Activated T-cell treated with anti-CD3 and anti-CD28 coated beads, Interleukin-2, amount 50 U/mL, for 72 hours (primary cell): ENCODE measurements at regions not wholly inside any gene's neighbourhood (a gene's known extent, or its start where the extent isn't known, plus 50 kb on each side); places are given as distances from the start of the nearest gene placed in this dataset.

Source experiments
- ATAC-seq, 2 donors: fragments of 150-1000 bp; cut with Tn5 transposase; replicated peaks in 1 of 2; 2 replicates each; pipeline ENCODE4 v1.10.0; 2021; ENCODE audit warnings: moderate library complexity in 2 of 2, mild to moderate bottlenecking in 1 of 2
- DNase-seq, 2 donors: peaks; one replicate each; pipeline ENCODE4 v3.0.0; 2021 to 2022; ENCODE audit warnings: mixed read lengths in 1 of 2
- H3K27ac Mint-ChIP-seq: one replicate; pipeline ENCODE4 v1.8.0; 2022; ENCODE audit warnings: mild to moderate bottlenecking, moderate library complexity, mixed read lengths
- H3K27me3 Mint-ChIP-seq: one replicate; pipeline ENCODE4 v1.8.0; 2022; ENCODE audit warnings: low read depth, mixed read lengths
- H3K36me3 Mint-ChIP-seq, 2 donors: one replicate each; pipeline ENCODE4 v1.8.0; 2022; ENCODE audit warnings: mixed read lengths in 2 of 2, mild to moderate bottlenecking in 1 of 2; ENCODE audit not compliant: insufficient read depth in 2 of 2
- H3K4me1 Mint-ChIP-seq: one replicate; pipeline ENCODE4 v1.8.0; 2022; ENCODE audit warnings: low read depth, mixed read lengths
- H3K4me3 Mint-ChIP-seq, 2 donors: one replicate each; pipeline ENCODE4 v1.8.0; 2022; ENCODE audit warnings: mild to moderate bottlenecking in 2 of 2, mixed read lengths in 2 of 2, moderate library complexity in 2 of 2
- H3K9me3 Mint-ChIP-seq, 2 donors: one replicate each; pipeline ENCODE4 v1.8.0; 2022; ENCODE audit warnings: mixed read lengths in 2 of 2

- ATAC-seq (no peak), DNase-seq (no peak)
- Mint-ChIP-seq H3K27ac (no peak overlapping the region), H3K36me3 (no peaks in the 10 kb centered on the region), H3K4me1 (peaks cover 30% of the 10 kb centered on the region), H3K4me3 (no peak overlapping the region), H3K27me3 (peaks cover 26% of the 10 kb centered on the region), H3K9me3 (peaks cover 0 to 2% of the 10 kb centered on the region in 2 donors)
These were observed 99.6 kb upstream of the SCG2 start for GRCh38 chr2:223701761-223702160.

- ATAC-seq (no peak), DNase-seq (no peak)
- no peak overlapping the region for H3K4me3 Mint-ChIP-seq
- peaks cover 0 to 2% of the 10 kb centered on the region in 2 donors for H3K9me3 Mint-ChIP-seq
- H3K27me3 Mint-ChIP-seq: peaks cover 39% of the 10 kb centered on the region
- H3K36me3 Mint-ChIP-seq: no peaks in the 10 kb centered on the region
- peaks cover 32% of the 10 kb centered on the region for H3K4me1 Mint-ChIP-seq
- no peak overlapping the region for H3K27ac Mint-ChIP-seq
These were observed 98.1 kb upstream of the SCG2 start for GRCh38 chr2:223700221-223700620.

GRCh38 chr2:223697892-223698645 lies 95.9 kb upstream of the SCG2 start:
- Mint-ChIP-seq H3K4me1 (peaks cover 32% of the 10 kb centered on the region), H3K4me3 (no peak overlapping the region), H3K36me3 (no peaks in the 10 kb centered on the region), H3K27ac (no peak overlapping the region), H3K27me3 (peaks cover 33% of the 10 kb centered on the region), H3K9me3 (peaks cover 0 to 2% of the 10 kb centered on the region in 2 donors)
- DNase-seq: no peak
- no peak for ATAC-seq

- Mint-ChIP-seq H3K27ac (no peak overlapping the region), H3K36me3 (no peaks in the 10 kb centered on the region), H3K4me1 (peaks cover 32% of the 10 kb centered on the region), H3K9me3 (peaks cover 0 to 2% of the 10 kb centered on the region in 2 donors), H3K27me3 (peaks cover 27% of the 10 kb centered on the region), H3K4me3 (no peak overlapping the region)
- no peak for ATAC-seq
- no peak for DNase-seq
These were observed 95.2 kb upstream of the SCG2 start for GRCh38 chr2:223697316-223697891.

- Mint-ChIP-seq H3K27ac (no peak overlapping the region), H3K4me1 (peaks cover 32% of the 10 kb centered on the region), H3K9me3 (peaks cover 0 to 2% of the 10 kb centered on the region in 2 donors), H3K27me3 (peaks cover 32% of the 10 kb centered on the region), H3K4me3 (no peak overlapping the region), H3K36me3 (no peaks in the 10 kb centered on the region)
- peak; percentile 50 to 66 for ATAC-seq
- no peak for DNase-seq
These were observed 94.6 kb upstream of the SCG2 start for GRCh38 chr2:223696719-223697118.

GRCh38 chr2:223692191-223692947 lies 90.2 kb upstream of the SCG2 start:
- ATAC-seq (no peak), DNase-seq (no peak)
- Mint-ChIP-seq H3K27ac (no peak overlapping the region), H3K9me3 (no peaks in the 10 kb centered on the region), H3K36me3 (no peaks in the 10 kb centered on the region), H3K4me1 (peaks cover 6% of the 10 kb centered on the region), H3K4me3 (no peak overlapping the region), H3K27me3 (peaks cover 25% of the 10 kb centered on the region)

GRCh38 chr2:223688094-223688835 lies 86.1 kb upstream of the SCG2 start:
- H3K4me3 Mint-ChIP-seq: no peak overlapping the region
- H3K27me3 Mint-ChIP-seq: peaks cover 12% of the 10 kb centered on the region
- ATAC-seq: no peak
- no peaks in the 10 kb centered on the region for H3K36me3 Mint-ChIP-seq
- DNase-seq: no peak
- no peaks in the 10 kb centered on the region for H3K9me3 Mint-ChIP-seq
- H3K4me1 Mint-ChIP-seq: no peaks in the 10 kb centered on the region
- H3K27ac Mint-ChIP-seq: no peak overlapping the region

GRCh38 chr2:223681125-223681524 lies 79.0 kb upstream of the SCG2 start:
- Mint-ChIP-seq H3K27ac (no peak overlapping the region), H3K36me3 (no peaks in the 10 kb centered on the region), H3K27me3 (peaks cover 5% of the 10 kb centered on the region), H3K4me1 (no peaks in the 10 kb centered on the region), H3K9me3 (no peaks in the 10 kb centered on the region), H3K4me3 (no peak overlapping the region)
- no peak for ATAC-seq
- no peak for DNase-seq

- ATAC-seq (no peak), DNase-seq (no peak)
- no peaks in the 10 kb centered on the region for H3K4me1 Mint-ChIP-seq
- no peak overlapping the region for H3K4me3 Mint-ChIP-seq
- H3K27me3 Mint-ChIP-seq: peaks cover 5% of the 10 kb centered on the region
- H3K27ac Mint-ChIP-seq: no peak overlapping the region
- H3K9me3 Mint-ChIP-seq: peaks cover 0 to 3% of the 10 kb centered on the region in 2 donors
- no peaks in the 10 kb centered on the region for H3K36me3 Mint-ChIP-seq
These were observed 72.9 kb upstream of the SCG2 start for GRCh38 chr2:223674998-223675609.

GRCh38 chr2:223669453-223670225 lies 67.5 kb upstream of the SCG2 start:
- no peak overlapping the region for H3K27ac Mint-ChIP-seq
- H3K4me1 Mint-ChIP-seq: no peaks in the 10 kb centered on the region
- H3K4me3 Mint-ChIP-seq: no peak overlapping the region
- DNase-seq (no peak), ATAC-seq (no peak)
- no peaks in the 10 kb centered on the region for H3K27me3 Mint-ChIP-seq
- peaks cover 0 to 3% of the 10 kb centered on the region in 2 donors for H3K9me3 Mint-ChIP-seq
- no peaks in the 10 kb centered on the region for H3K36me3 Mint-ChIP-seq

- peaks cover 0 to 3% of the 10 kb centered on the region in 2 donors for H3K9me3 Mint-ChIP-seq
- ATAC-seq (no peak), DNase-seq (no peak)
- H3K4me3 Mint-ChIP-seq: no peak overlapping the region
- H3K27me3 Mint-ChIP-seq: no peaks in the 10 kb centered on the region
- H3K4me1 Mint-ChIP-seq: no peaks in the 10 kb centered on the region
- no peak overlapping the region for H3K27ac Mint-ChIP-seq
- no peaks in the 10 kb centered on the region for H3K36me3 Mint-ChIP-seq
These were observed 66.3 kb upstream of the SCG2 start for GRCh38 chr2:223668302-223668998.
